Sigmoid colon (tissue), 4 donors: ENCODE measurements at regions not wholly inside any gene's neighbourhood (a gene's known extent, or its start where the extent isn't known, plus 50 kb on each side); places are given as distances from the start of the nearest gene placed in this dataset.

Experiments
- CTCF ChIP-seq, 4 experiments: fragments of 450-650 bp in 3 of 4; fragments of 200-600 bp in 1 of 4; IDR thresholded peaks; one replicate each; pipeline ENCODE4 v1.5.1; 2016 to 2019; ENCODE audit warnings: antibody characterized with exemption in 4 of 4, mild to moderate bottlenecking in 3 of 4, moderate library complexity in 2 of 4
- EP300 ChIP-seq, 4 donors: sonication (generic); formaldehyde crosslinking; IDR thresholded peaks; one replicate each; pipeline ENCODE4 v1.6.1; 2017; ENCODE audit warnings: antibody characterized with exemption in 4 of 4
- POLR2A ChIP-seq, 2 donors: fragments of 450-650 bp; IDR thresholded peaks; one replicate each; pipeline ENCODE4 v1.6.1; 2016; ENCODE audit warnings: antibody characterized with exemption in 2 of 2, mild to moderate bottlenecking in 2 of 2, moderate library complexity in 2 of 2
- POLR2AphosphoS5 ChIP-seq, 4 donors: sonication (generic); formaldehyde crosslinking; IDR thresholded peaks; one replicate each; pipeline ENCODE4 v1.6.1; 2017; ENCODE audit warnings: antibody characterized with exemption in 4 of 4

- TF ChIP-seq CTCF (IDR thresholded peaks at IDR 0.05) (no peak), POLR2AphosphoS5 (IDR thresholded peaks at IDR 0.05) (no peak), POLR2A (IDR thresholded peaks at IDR 0.05) (no peak), EP300 (IDR thresholded peaks at IDR 0.05) (no peak)
Measured at GRCh38 chr6:21918666-21919065, 325.1 kb downstream of the SOX4 start.
